Lung (tissue), 11 donors: ENCODE measurements at regions not wholly inside any gene's neighbourhood (a gene's known extent, or its start where the extent isn't known, plus 50 kb on each side); places are given as distances from the start of the nearest gene placed in this dataset.

Experiments
- ATAC-seq: fragments of 200-7000 bp; cut with Tn5 transposase; one replicate; pipeline ENCODE4 v1.9.1; 2020; ENCODE audit warnings: moderate number of reproducible peaks; ENCODE audit not compliant: insufficient read depth, low FRiP score
- DNase-seq, 3 donors: peaks; one replicate each; pipeline ENCODE4 v3.0.0-alpha.2; 2013 to 2017
- H3K27ac ChIP-seq, 2 donors: one replicate each; pipeline ENCODE4 v1.5.1; 2013; ENCODE audit warnings: mild to moderate bottlenecking in 2 of 2, moderate library complexity in 2 of 2, control low read depth in 1 of 2, inconsistent platforms in 1 of 2, low read depth in 1 of 2, low read length in 1 of 2
- H3K27me3 ChIP-seq, 3 donors: one replicate each; pipeline ENCODE4 v1.5.1; 2013; ENCODE audit warnings: low read length in 2 of 3; ENCODE audit not compliant: control insufficient read depth in 3 of 3, insufficient read depth in 3 of 3
- H3K36me3 ChIP-seq, 4 donors: one replicate each; pipeline ENCODE4 v1.5.1; 2013; ENCODE audit warnings: low read length in 4 of 4, mild to moderate bottlenecking in 1 of 4, moderate library complexity in 1 of 4; ENCODE audit not compliant: control insufficient read depth in 4 of 4, insufficient read depth in 4 of 4
- H3K4me1 ChIP-seq, 5 donors: one replicate each; pipeline ENCODE4 v1.5.1; 2013; ENCODE audit warnings: low read length in 5 of 5, mild to moderate bottlenecking in 2 of 5, moderate library complexity in 1 of 5; ENCODE audit not compliant: control insufficient read depth in 5 of 5, insufficient read depth in 5 of 5
- H3K4me3 ChIP-seq: one replicate; pipeline ENCODE4 v1.5.1; 2013; ENCODE audit warnings: mild to moderate bottlenecking, control low read depth, moderate library complexity
- H3K9ac ChIP-seq, 2 donors: one replicate each; pipeline ENCODE4 v1.5.1; 2013; ENCODE audit warnings: low read length in 2 of 2, control low read depth in 1 of 2; ENCODE audit not compliant: insufficient read depth in 1 of 2
- H3K9me3 ChIP-seq, 4 donors: one replicate each; pipeline ENCODE4 v1.5.1; 2013; ENCODE audit warnings: low read length in 3 of 4, mild to moderate bottlenecking in 1 of 4, moderate library complexity in 1 of 4; ENCODE audit not compliant: control insufficient read depth in 4 of 4, insufficient read depth in 3 of 4
- WGBS, 2 donors: extraction: QIAGEN DNeasy Blood & Tissue Kit; methylation state at CpG; one replicate each; pipeline ENCODE4 v1.1.7; 2013; 5-methylcytosine and 5-hydroxymethylcytosine counted together
- TF ChIP-seq, protein P1 (sequence below): IDR thresholded peaks from 2 replicates; pipeline ENCODE4 v1.5.1; 2012; ENCODE audit warnings: mild to moderate bottlenecking; ENCODE audit errors: control extremely low read depth, extremely low read depth
- donor health status: control.
- donor health status: control.
- donor health status: Bipolar disorder and iron deficiency.
- donor health status: healthy.
- donor health status: DM: yes; HTN: yes; CAD: no.

- no peak for DNase-seq
- no peak overlapping the region for H3K27ac ChIP-seq
- H3K9ac ChIP-seq, result no peak overlapping the region
- H3K27me3 ChIP-seq, result no peaks in the 10 kb centered on the region
- no peaks in the 10 kb centered on the region for H3K4me1 ChIP-seq
- no peaks in the 10 kb centered on the region for H3K36me3 ChIP-seq
- no peak overlapping the region for H3K4me3 ChIP-seq
- TF ChIP-seq, protein P1, sequence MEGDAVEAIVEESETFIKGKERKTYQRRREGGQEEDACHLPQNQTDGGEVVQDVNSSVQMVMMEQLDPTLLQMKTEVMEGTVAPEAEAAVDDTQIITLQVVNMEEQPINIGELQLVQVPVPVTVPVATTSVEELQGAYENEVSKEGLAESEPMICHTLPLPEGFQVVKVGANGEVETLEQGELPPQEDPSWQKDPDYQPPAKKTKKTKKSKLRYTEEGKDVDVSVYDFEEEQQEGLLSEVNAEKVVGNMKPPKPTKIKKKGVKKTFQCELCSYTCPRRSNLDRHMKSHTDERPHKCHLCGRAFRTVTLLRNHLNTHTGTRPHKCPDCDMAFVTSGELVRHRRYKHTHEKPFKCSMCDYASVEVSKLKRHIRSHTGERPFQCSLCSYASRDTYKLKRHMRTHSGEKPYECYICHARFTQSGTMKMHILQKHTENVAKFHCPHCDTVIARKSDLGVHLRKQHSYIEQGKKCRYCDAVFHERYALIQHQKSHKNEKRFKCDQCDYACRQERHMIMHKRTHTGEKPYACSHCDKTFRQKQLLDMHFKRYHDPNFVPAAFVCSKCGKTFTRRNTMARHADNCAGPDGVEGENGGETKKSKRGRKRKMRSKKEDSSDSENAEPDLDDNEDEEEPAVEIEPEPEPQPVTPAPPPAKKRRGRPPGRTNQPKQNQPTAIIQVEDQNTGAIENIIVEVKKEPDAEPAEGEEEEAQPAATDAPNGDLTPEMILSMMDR, result no peak
- no peak for ATAC-seq
- H3K9me3 ChIP-seq, result peaks cover 0 to 19% (median 9%) of the 10 kb centered on the region in 4 donors
- WGBS, 2 donors, result 39 to 46% methylated on average over 5 of the region's 5 CpGs
Observed at GRCh38 chr7:56219017-56219416, 102.8 kb upstream of the NUPR2 start.

GRCh38 chr7:56218510-56218909, 102.3 kb upstream of the NUPR2 start:
- Histone ChIP-seq H3K9ac (no peak overlapping the region), H3K27ac (no peak overlapping the region), H3K9me3 (peaks cover 0 to 19% (median 9%) of the 10 kb centered on the region in 4 donors), H3K36me3 (no peaks in the 10 kb centered on the region), H3K4me1 (no peaks in the 10 kb centered on the region), H3K27me3 (no peaks in the 10 kb centered on the region), H3K4me3 (no peak overlapping the region)
- 64 to 80% methylated on average over 4 of the region's 4 CpGs for WGBS, 2 donors
- ATAC-seq (no peak), DNase-seq (peak in 2 of 3 donors; percentile 0 to 54)
- TF ChIP-seq, protein P1, result no peak

GRCh38 chr7:56213574-56213973, 97.4 kb upstream of the NUPR2 start:
- H3K27ac ChIP-seq, result no peak overlapping the region
- ATAC-seq (no peak), DNase-seq (no peak)
- TF ChIP-seq, protein P1, result no peak
- peaks cover 0 to 19% (median 12%) of the 10 kb centered on the region in 4 donors for H3K9me3 ChIP-seq
- H3K9ac ChIP-seq, result no peak overlapping the region
- H3K4me1 ChIP-seq, result no peaks in the 10 kb centered on the region
- H3K27me3 ChIP-seq, result no peaks in the 10 kb centered on the region
- H3K4me3 ChIP-seq, result no peak overlapping the region
- no peaks in the 10 kb centered on the region for H3K36me3 ChIP-seq
- 85 to 89% methylated on average over 1 of the region's 1 CpG for WGBS, 2 donors

DNA sequence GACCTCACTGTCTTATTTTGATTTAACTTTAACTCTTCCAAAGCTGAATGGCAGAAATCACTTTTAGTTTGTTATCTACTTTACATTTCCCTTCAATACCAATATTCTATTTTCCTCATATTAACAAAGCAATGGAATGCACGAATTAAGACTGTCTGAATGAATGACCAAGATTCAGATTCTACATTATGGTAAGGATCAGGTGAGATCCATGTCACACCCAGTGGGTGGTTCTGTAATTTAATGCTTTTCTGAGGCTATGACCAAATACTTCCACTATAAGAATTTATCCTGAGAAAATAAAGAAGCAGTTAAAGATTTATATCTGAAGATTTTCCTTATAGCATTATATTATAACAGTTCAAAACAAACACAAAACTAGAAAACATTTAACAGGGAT, 90.2 kb upstream of the NUPR2 start:
- H3K27me3 ChIP-seq, result no peaks in the 10 kb centered on the region
- no peak overlapping the region for H3K27ac ChIP-seq
- TF ChIP-seq, protein P1, result no peak
- H3K9ac ChIP-seq, result no peak overlapping the region
- H3K4me3 ChIP-seq, result no peak overlapping the region
- H3K4me1 ChIP-seq, result no peaks in the 10 kb centered on the region
- DNase-seq (no peak), ATAC-seq (no peak)
- H3K36me3 ChIP-seq, result no peaks in the 10 kb centered on the region
- WGBS, 2 donors, result 45 to 47% methylated on average over 1 of the region's 1 CpG
- peaks cover 0 to 11% (median 3%) of the 10 kb centered on the region in 4 donors for H3K9me3 ChIP-seq
